HepG2 (cell line): ENCODE measurements at regions not wholly inside any gene's neighbourhood (a gene's known extent, or its start where the extent isn't known, plus 50 kb on each side); places are given as distances from the start of the nearest gene placed in this dataset.

Experiments used
- ATAC-seq: fragments of 200-7000 bp; cut with Tn5 transposase; 3 replicates; pipeline ENCODE4 v1.9.1; 2020; ENCODE audit warnings: mild to moderate bottlenecking, moderate library complexity
- BruUV-seq: library from RNA; stranded (reverse); fragments of 400-500 nt; replicated peaks from 2 replicates; lab custom pipeline; 2021; lab: Mats Ljungman, UMichigan
- CTCF ChIA-PET: fragments of 300-600 bp; formaldehyde crosslinking; extraction: SDS; loops from one replicate; lab custom pipeline; 2021; ENCODE audit warnings: low total read pairs, inconsistent platforms, low intra/inter-chr PET ratio; lab: Yijun Ruan, JAX
- POLR2A ChIA-PET: fragments of 350-600 bp; sonication (Branson Sonifier 250); formaldehyde crosslinking; loops from one replicate; lab custom pipeline; 2020; ENCODE audit warnings: antibody characterized with exemption, inconsistent platforms; lab: Yijun Ruan, JAX
- DNase-seq: peaks from one replicate; pipeline ENCODE4 v3.0.0-alpha.2; 2015; ENCODE audit warnings: low spot score
- FAIRE-seq: peaks from 3 replicates; lab custom pipeline; 2011; peaks lifted over from hg19 to GRCh38; lab: Jason Lieb, UNC
- H2AFZ ChIP-seq: one replicate; pipeline ENCODE4 v1.6.1; 2011; ENCODE audit warnings: low read length, inconsistent platforms
- H3K27ac ChIP-seq: fragments of 300-600 bp; 3 replicates; pipeline ENCODE4 v1.8.0; 2011; ENCODE audit warnings: mixed run types, mild to moderate bottlenecking, mixed read lengths, low read length, inconsistent platforms; ENCODE audit not compliant: insufficient read depth; ENCODE audit errors: extremely low read length
- H3K27me3 ChIP-seq, 2 experiments: fragments of 200-600 bp in 1 of 2; 2 replicates in 1 of 2; 3 replicates in 1 of 2; pipeline versions ENCODE4 v1.6.0 to v1.8.0; 2011; ENCODE audit warnings: low read length in 2 of 2, mild to moderate bottlenecking in 2 of 2, moderate library complexity in 2 of 2, inconsistent platforms in 1 of 2; ENCODE audit not compliant: insufficient read depth in 2 of 2, control insufficient read depth in 1 of 2
- H3K36me3 ChIP-seq, 2 experiments: fragments of 200-600 bp in 1 of 2; replicated peaks in 1 of 2; 2 replicates in 1 of 2; 3 replicates in 1 of 2; pipeline versions ENCODE4 v1.5.1 to v1.8.0; 2011; ENCODE audit warnings: low read length in 2 of 2, inconsistent platforms in 1 of 2; ENCODE audit not compliant: insufficient read depth in 2 of 2, control insufficient read depth in 1 of 2
- H3K4me1 ChIP-seq: 2 replicates; pipeline ENCODE4 v1.5.1; 2012; ENCODE audit warnings: low read length, inconsistent platforms; ENCODE audit not compliant: insufficient read depth
- H3K4me2 ChIP-seq: 2 replicates; pipeline ENCODE4 v1.6.0; 2011; ENCODE audit warnings: low read depth, low read length, inconsistent platforms
- H3K4me3 ChIP-seq, 3 experiments: fragments of 200-600 bp in 1 of 3; sonication (generic), shearing (Covaris generic) in 1 of 3; replicated peaks in 1 of 3; 2 replicates each; pipeline ENCODE4 v1.5.1; 2011 to 2016; ENCODE audit warnings: low read length in 3 of 3, inconsistent platforms in 2 of 3, low read depth in 2 of 3, mild to moderate bottlenecking in 2 of 3, control low read depth in 1 of 3, mixed read lengths in 1 of 3; ENCODE audit not compliant: insufficient read depth in 1 of 3
- H3K79me2 ChIP-seq: one replicate; pipeline ENCODE4 v1.6.1; 2011; ENCODE audit warnings: low read length, inconsistent platforms; ENCODE audit not compliant: insufficient read depth
- H3K9ac ChIP-seq: 2 replicates; pipeline ENCODE4 v1.6.0; 2011; ENCODE audit warnings: mild to moderate bottlenecking, low read depth, low read length, inconsistent platforms; ENCODE audit not compliant: insufficient read depth
- H3K9me3 ChIP-seq: 2 replicates; pipeline ENCODE4 v1.5.1; 2012; ENCODE audit warnings: mild to moderate bottlenecking, low read length
- H4K20me1 ChIP-seq: 2 replicates; pipeline ENCODE4 v1.6.0; 2011; ENCODE audit warnings: inconsistent platforms, mild to moderate bottlenecking, low read length, moderate library complexity; ENCODE audit not compliant: insufficient read depth
- ELK4 ChIP-seq: sonication (generic); formaldehyde crosslinking; IDR thresholded peaks from 2 replicates; pipeline ENCODE4 v1.9.0; 2021; ENCODE audit warnings: missing genetic modification reagents, borderline replicate concordance
- ETS1 ChIP-seq: sonication (generic); formaldehyde crosslinking; IDR thresholded peaks from 2 replicates; pipeline ENCODE4 v1.4.0; 2020; ENCODE audit warnings: missing genetic modification reagents
- FOXM1 ChIP-seq: sonication (generic); formaldehyde crosslinking; IDR thresholded peaks from 2 replicates; pipeline ENCODE4 v1.5.0; 2020; ENCODE audit warnings: missing genetic modification reagents
- FOXP4 ChIP-seq: sonication (generic); formaldehyde crosslinking; IDR thresholded peaks from 2 replicates; pipeline ENCODE4 v1.4.0; 2020; ENCODE audit warnings: missing genetic modification reagents
- IRF9 ChIP-seq: sonication (generic); formaldehyde crosslinking; IDR thresholded peaks from 2 replicates; pipeline ENCODE4 v1.8.0; 2022; ENCODE audit warnings: missing genetic modification reagents, mild to moderate bottlenecking, borderline replicate concordance
- SNAPC4 ChIP-seq: sonication (generic); formaldehyde crosslinking; IDR thresholded peaks from 2 replicates; pipeline ENCODE4 v1.4.0; 2020; ENCODE audit warnings: mild to moderate bottlenecking, missing genetic modification reagents
- SRSF9 ChIP-seq: fragments of 200-400 bp; formaldehyde crosslinking; IDR thresholded peaks from 2 replicates; pipeline ENCODE4 v1.6.1; 2018; ENCODE audit warnings: borderline replicate concordance, mild to moderate bottlenecking, low read depth, low read length; ENCODE audit not compliant: insufficient read depth, poor library complexity, severe bottlenecking
- SRY ChIP-seq: sonication (generic); formaldehyde crosslinking; IDR thresholded peaks from 2 replicates; pipeline ENCODE4 v1.8.0; 2022; ENCODE audit warnings: mild to moderate bottlenecking, missing genetic modification reagents
- ZNF263 ChIP-seq: sonication (generic); formaldehyde crosslinking; IDR thresholded peaks from 2 replicates; pipeline ENCODE4 v1.4.0; 2020; ENCODE audit warnings: missing genetic modification reagents
- ZNF432 ChIP-seq: sonication (generic); formaldehyde crosslinking; IDR thresholded peaks from 2 replicates; pipeline ENCODE4 v1.5.0; 2020; ENCODE audit warnings: missing genetic modification reagents, mild to moderate bottlenecking, borderline replicate concordance
- ZNF550 ChIP-seq: sonication (generic); formaldehyde crosslinking; IDR thresholded peaks from 2 replicates; pipeline ENCODE4 v1.4.0; 2020; ENCODE audit warnings: mild to moderate bottlenecking, missing genetic modification reagents, borderline replicate concordance
- WGBS: methylation state at CpG from one replicate; pipeline ENCODE4 v1.1.6; 2017; ENCODE audit warnings: low lambda C conversion rate; 5-methylcytosine and 5-hydroxymethylcytosine counted together
- in situ Hi-C: cut with HindIII; loops from 2 replicates; pipeline ENCODE4 v1.10.0; 2017; ENCODE audit warnings: low pct_unique_long_range_greater_than_20kb; ENCODE audit not compliant: extremely low pct_ligation_motif_present
- intact Hi-C: fragments of 100-400 bp; cut with micrococcal nuclease; formaldehyde crosslinking; loops from one replicate; pipeline ENCODE4 v1.10.0; 2022; ENCODE audit not compliant: unreplicated experiment

- TF ChIP-seq ZNF432, result no peak
- no peak for TF ChIP-seq IRF9
- TF ChIP-seq ELK4, result no peak
- TF ChIP-seq FOXP4 (CRISPR knock-in tag), result 0 out of 2 replicates have a peak, but pooled peaks have one; percentile 20
- TF ChIP-seq SRY (CRISPR knock-in tag), result 0 out of 2 replicates have a peak, but pooled peaks have one; percentile 30
Measured at GRCh38 chr15:99507504-99508310, 58.1 kb upstream of the MEF2A start (continued).

- no peaks in the 10 kb centered on the region for H3K9me3 ChIP-seq
- H3K9ac ChIP-seq, result no peak overlapping the region
- ATAC-seq, result no peak
- intact Hi-C loops (loop anchor here (10.0 kb wide), 1 partner anchor 103 kb away; no protein-coding TSS in a partner anchor), in situ Hi-C loops (no loop called here)
- H3K27me3 ChIP-seq, result peaks cover 2 to 13% of the 10 kb centered on the region in 2 experiments; a peak in 2 of 5 replicates
- H3K79me2 ChIP-seq, result no peaks in the 10 kb centered on the region
- no peak for DNase-seq
- ChIA-PET CTCF (no interaction called here), POLR2A (no interaction called here)
- WGBS, result 84% methylated on average over 6 of the region's 6 CpGs
- no peak overlapping the region for H2AFZ ChIP-seq
- BruUV-seq, result no TSS peak
- H3K36me3 ChIP-seq, result no peaks in the 10 kb centered on the region
- no peak for FAIRE-seq
- no peaks in the 10 kb centered on the region for H4K20me1 ChIP-seq
- H3K4me1 ChIP-seq, result peaks cover 37% of the 10 kb centered on the region
- H3K4me2 ChIP-seq, result peak overlapping the region; percentile 66; the same call in 1 of the 2 replicates
- H3K27ac ChIP-seq, result no peak overlapping the region
- H3K4me3 ChIP-seq, result no peak overlapping the region
- no peak for TF ChIP-seq ZNF550
- TF ChIP-seq ETS1 (CRISPR knock-in tag), result no peak
- TF ChIP-seq SNAPC4, result no peak
- no peak for TF ChIP-seq FOXM1 (CRISPR knock-in tag)
- no peak for TF ChIP-seq SRSF9
- TF ChIP-seq ZNF263 (CRISPR knock-in tag), result no peak
Measured at GRCh38 chr15:99508311-99508645, 57.5 kb upstream of the MEF2A start.
